ENCODE measurements at regions not wholly inside any gene's neighbourhood (a gene's known extent, or its start where the extent isn't known, plus 50 kb on each side); places are given as distances from the start of the nearest gene placed in this dataset.

DNA sequence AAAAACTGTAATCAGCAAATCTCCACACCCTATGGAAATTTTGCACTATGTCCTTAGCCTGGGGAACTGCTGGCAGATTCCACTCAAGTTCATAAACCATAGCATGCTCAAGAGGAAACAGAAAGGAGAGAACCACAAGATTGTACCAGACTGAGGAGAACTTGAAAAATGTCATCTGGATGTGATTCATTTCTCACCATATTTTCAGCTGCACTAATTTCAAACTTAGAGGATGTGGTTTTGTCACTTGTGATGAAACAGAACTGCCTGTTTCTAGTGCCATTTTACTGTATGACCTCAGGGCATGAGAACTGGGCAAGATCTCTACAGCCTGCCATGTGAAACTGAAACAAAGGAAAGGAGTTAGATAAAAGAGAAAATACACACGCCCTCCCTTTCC, 1493.1 kb upstream of the FLRT2 start:
- DNase-seq (ENCODE audit: low read depth in 6 of 9, low spot score in 9 of 9): peak in 4 of 9 donors; percentile 4 to 34 (median 8)
- Histone ChIP-seq H3K36me3 (ENCODE audit: control insufficient read depth in 2 of 2, insufficient read depth in 2 of 2, low read length in 1 of 2) (no peaks in the 10 kb centered on the region), H3K4me1 (ENCODE audit: control insufficient read depth in 2 of 2, insufficient read depth in 2 of 2, low read length in 2 of 2) (no peaks in the 10 kb centered on the region), H3K27me3 (ENCODE audit: control insufficient read depth in 2 of 2, insufficient read depth in 1 of 2, low read length in 1 of 2) (no peaks in the 10 kb centered on the region), H3K27ac (ENCODE audit: low read depth in 1 of 2, low read length in 1 of 2) (no peak overlapping the region), H3K9me3 (ENCODE audit: control insufficient read depth in 2 of 2, insufficient read depth in 1 of 2, low read length in 1 of 2) (no peaks in the 10 kb centered on the region), H3K4me3 (ENCODE audit: low read length in 2 of 2) (no peak overlapping the region)
- WGBS: 18% methylated on average over 1 of the region's 1 CpG

DNA sequence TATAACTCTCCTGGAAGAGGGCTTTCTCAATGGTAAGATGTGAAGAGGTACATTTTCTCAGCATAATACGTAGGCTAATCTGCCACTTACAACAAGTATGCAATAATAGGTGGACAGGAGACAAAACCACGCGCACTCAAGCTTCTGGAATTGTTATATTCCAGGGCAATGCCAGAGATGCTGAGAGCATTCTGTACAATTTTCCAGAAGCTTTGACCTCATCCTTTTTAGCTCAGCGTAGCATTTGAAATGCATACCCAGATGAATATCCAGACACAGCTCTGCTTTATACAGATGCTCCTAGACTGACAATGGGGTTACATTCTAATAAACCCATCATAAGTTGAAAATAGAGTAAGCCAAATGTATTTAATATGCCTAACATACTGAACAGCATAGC, 1492.4 kb upstream of the FLRT2 start:
- Histone ChIP-seq H3K36me3 (ENCODE audit: control insufficient read depth in 2 of 2, insufficient read depth in 2 of 2, low read length in 1 of 2) (no peaks in the 10 kb centered on the region), H3K27me3 (ENCODE audit: control insufficient read depth in 2 of 2, insufficient read depth in 1 of 2, low read length in 1 of 2) (no peaks in the 10 kb centered on the region), H3K9me3 (ENCODE audit: control insufficient read depth in 2 of 2, insufficient read depth in 1 of 2, low read length in 1 of 2) (no peaks in the 10 kb centered on the region), H3K27ac (ENCODE audit: low read depth in 1 of 2, low read length in 1 of 2) (no peak overlapping the region), H3K4me3 (ENCODE audit: low read length in 2 of 2) (no peak overlapping the region), H3K4me1 (ENCODE audit: control insufficient read depth in 2 of 2, insufficient read depth in 2 of 2, low read length in 2 of 2) (no peaks in the 10 kb centered on the region)
- 85% methylated on average over 4 of the region's 4 CpGs for WGBS
- no peak for DNase-seq (ENCODE audit: low read depth in 6 of 9, low spot score in 9 of 9)

DNA sequence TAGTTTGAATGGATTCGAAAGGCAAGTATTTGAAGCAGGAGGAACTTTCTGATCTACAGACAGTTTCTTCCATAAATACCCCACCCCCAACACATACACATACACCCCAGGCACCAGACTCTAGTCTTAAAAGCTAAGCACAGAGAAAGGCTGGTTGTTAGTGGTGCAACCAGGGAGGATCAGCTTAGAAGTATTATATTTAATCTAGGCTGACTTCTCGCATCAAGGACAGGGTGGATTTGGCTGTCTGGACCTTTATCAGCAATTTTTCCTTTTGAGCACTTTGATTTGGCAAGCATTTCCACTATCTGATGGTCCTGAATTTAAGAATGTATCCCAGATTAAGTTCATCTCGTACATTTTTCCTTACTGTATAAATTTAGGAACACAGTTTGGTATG, 1489.8 kb upstream of the FLRT2 start:
- 94% methylated on average over 3 of the region's 3 CpGs for WGBS
- Histone ChIP-seq H3K36me3 (ENCODE audit: control insufficient read depth in 2 of 2, insufficient read depth in 2 of 2, low read length in 1 of 2) (no peaks in the 10 kb centered on the region), H3K27ac (ENCODE audit: low read depth in 1 of 2, low read length in 1 of 2) (no peak overlapping the region), H3K9me3 (ENCODE audit: control insufficient read depth in 2 of 2, insufficient read depth in 1 of 2, low read length in 1 of 2) (no peaks in the 10 kb centered on the region), H3K27me3 (ENCODE audit: control insufficient read depth in 2 of 2, insufficient read depth in 1 of 2, low read length in 1 of 2) (no peaks in the 10 kb centered on the region), H3K4me1 (ENCODE audit: control insufficient read depth in 2 of 2, insufficient read depth in 2 of 2, low read length in 2 of 2) (no peaks in the 10 kb centered on the region), H3K4me3 (ENCODE audit: low read length in 2 of 2) (no peak overlapping the region)
- DNase-seq (ENCODE audit: low read depth in 6 of 9, low spot score in 9 of 9): no peak

DNA sequence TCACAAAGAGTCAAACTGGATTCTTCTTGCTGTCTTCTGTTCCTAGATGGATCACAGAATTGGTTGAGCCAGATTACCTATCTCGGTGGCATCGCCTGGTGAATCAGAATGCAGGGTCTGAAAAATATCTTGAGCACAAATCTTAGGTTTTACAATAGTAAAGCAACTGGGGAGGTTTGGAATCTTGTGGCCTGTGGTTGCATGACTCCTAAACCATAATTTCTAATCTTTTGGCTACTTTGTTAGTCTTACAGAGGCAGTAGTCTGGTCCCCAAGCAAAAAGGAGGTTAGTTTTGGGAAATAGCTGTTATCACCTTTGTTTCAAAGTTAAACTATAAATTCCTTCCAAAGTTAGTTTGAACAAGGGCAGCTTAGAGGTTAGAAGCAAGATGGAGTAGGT, 1488.5 kb upstream of the FLRT2 start:
- no peak overlapping the region for H3K27ac ChIP-seq (ENCODE audit: low read depth in 1 of 2, low read length in 1 of 2)
- no peaks in the 10 kb centered on the region for H3K9me3 ChIP-seq (ENCODE audit: control insufficient read depth in 2 of 2, insufficient read depth in 1 of 2, low read length in 1 of 2)
- no peak overlapping the region for H3K4me3 ChIP-seq (ENCODE audit: low read length in 2 of 2)
- no peaks in the 10 kb centered on the region for H3K36me3 ChIP-seq (ENCODE audit: control insufficient read depth in 2 of 2, insufficient read depth in 2 of 2, low read length in 1 of 2)
- no peaks in the 10 kb centered on the region for H3K4me1 ChIP-seq (ENCODE audit: control insufficient read depth in 2 of 2, insufficient read depth in 2 of 2, low read length in 2 of 2)
- no peak for DNase-seq (ENCODE audit: low read depth in 6 of 9, low spot score in 9 of 9)
- WGBS: 95% methylated on average over 2 of the region's 2 CpGs
- no peaks in the 10 kb centered on the region for H3K27me3 ChIP-seq (ENCODE audit: control insufficient read depth in 2 of 2, insufficient read depth in 1 of 2, low read length in 1 of 2)

- no peaks in the 10 kb centered on the region for H3K27me3 ChIP-seq (ENCODE audit: control insufficient read depth in 2 of 2, insufficient read depth in 1 of 2, low read length in 1 of 2)
- 92% methylated on average over 1 of the region's 1 CpG for WGBS
- no peak overlapping the region for H3K4me3 ChIP-seq (ENCODE audit: low read length in 2 of 2)
- no peaks in the 10 kb centered on the region for H3K9me3 ChIP-seq (ENCODE audit: control insufficient read depth in 2 of 2, insufficient read depth in 1 of 2, low read length in 1 of 2)
- no peaks in the 10 kb centered on the region for H3K36me3 ChIP-seq (ENCODE audit: control insufficient read depth in 2 of 2, insufficient read depth in 2 of 2, low read length in 1 of 2)
- H3K27ac ChIP-seq (ENCODE audit: low read depth in 1 of 2, low read length in 1 of 2): no peak overlapping the region
- H3K4me1 ChIP-seq (ENCODE audit: control insufficient read depth in 2 of 2, insufficient read depth in 2 of 2, low read length in 2 of 2): no peaks in the 10 kb centered on the region
- DNase-seq (ENCODE audit: low read depth in 6 of 9, low spot score in 9 of 9): no peak
Observed at GRCh38 chr14:84042992-84043391, 1487.0 kb upstream of the FLRT2 start.

GRCh38 chr14:84064316-84065125, 1465.4 kb upstream of the FLRT2 start:
- Histone ChIP-seq H3K4me1 (ENCODE audit: control insufficient read depth in 2 of 2, insufficient read depth in 2 of 2, low read length in 2 of 2) (no peaks in the 10 kb centered on the region), H3K9me3 (ENCODE audit: control insufficient read depth in 2 of 2, insufficient read depth in 1 of 2, low read length in 1 of 2) (peaks cover 0 to 1% of the 10 kb centered on the region in 2 donors), H3K36me3 (ENCODE audit: control insufficient read depth in 2 of 2, insufficient read depth in 2 of 2, low read length in 1 of 2) (no peaks in the 10 kb centered on the region), H3K27ac (ENCODE audit: low read depth in 1 of 2, low read length in 1 of 2) (no peak overlapping the region), H3K27me3 (ENCODE audit: control insufficient read depth in 2 of 2, insufficient read depth in 1 of 2, low read length in 1 of 2) (no peaks in the 10 kb centered on the region), H3K4me3 (ENCODE audit: low read length in 2 of 2) (no peak overlapping the region)
- no peak for DNase-seq (ENCODE audit: low read depth in 6 of 9, low spot score in 9 of 9)
- WGBS: 49% methylated on average over 3 of the region's 3 CpGs

- Histone ChIP-seq H3K27ac (ENCODE audit: low read depth in 1 of 2, low read length in 1 of 2) (no peak overlapping the region), H3K27me3 (ENCODE audit: control insufficient read depth in 2 of 2, insufficient read depth in 1 of 2, low read length in 1 of 2) (no peaks in the 10 kb centered on the region), H3K9me3 (ENCODE audit: control insufficient read depth in 2 of 2, insufficient read depth in 1 of 2, low read length in 1 of 2) (peaks cover 0 to 1% of the 10 kb centered on the region in 2 donors), H3K36me3 (ENCODE audit: control insufficient read depth in 2 of 2, insufficient read depth in 2 of 2, low read length in 1 of 2) (no peaks in the 10 kb centered on the region), H3K4me1 (ENCODE audit: control insufficient read depth in 2 of 2, insufficient read depth in 2 of 2, low read length in 2 of 2) (no peaks in the 10 kb centered on the region), H3K4me3 (ENCODE audit: low read length in 2 of 2) (no peak overlapping the region)
- no peak for DNase-seq (ENCODE audit: low read depth in 6 of 9, low spot score in 9 of 9)
- 93% methylated on average over 5 of the region's 5 CpGs for WGBS
Observed at GRCh38 chr14:84065811-84066210, 1464.1 kb upstream of the FLRT2 start.

DNA sequence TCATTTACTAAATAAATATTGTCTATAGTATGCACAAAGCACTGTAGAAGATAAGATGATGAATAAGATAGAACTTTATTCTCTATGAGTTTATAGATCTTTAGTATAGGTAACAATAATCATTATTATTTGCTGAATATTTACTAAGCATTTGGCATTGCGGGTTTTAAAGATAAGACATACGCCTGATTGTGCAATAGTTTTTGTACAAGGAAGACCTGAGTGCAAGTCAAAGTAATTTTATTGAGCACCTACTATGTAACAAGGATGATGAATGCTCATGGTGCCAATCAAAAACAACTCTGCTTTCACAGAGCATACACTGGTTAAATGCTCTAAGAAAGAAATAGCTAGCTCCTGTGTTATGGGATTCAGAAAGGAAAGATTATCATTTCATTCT, 1461.7 kb upstream of the FLRT2 start:
- DNase-seq (ENCODE audit: low read depth in 6 of 9, low spot score in 9 of 9): no peak
- Histone ChIP-seq H3K9me3 (ENCODE audit: control insufficient read depth in 2 of 2, insufficient read depth in 1 of 2, low read length in 1 of 2) (peaks cover 0 to 1% of the 10 kb centered on the region in 2 donors), H3K27ac (ENCODE audit: low read depth in 1 of 2, low read length in 1 of 2) (no peak overlapping the region), H3K36me3 (ENCODE audit: control insufficient read depth in 2 of 2, insufficient read depth in 2 of 2, low read length in 1 of 2) (no peaks in the 10 kb centered on the region), H3K4me3 (ENCODE audit: low read length in 2 of 2) (no peak overlapping the region), H3K4me1 (ENCODE audit: control insufficient read depth in 2 of 2, insufficient read depth in 2 of 2, low read length in 2 of 2) (no peaks in the 10 kb centered on the region), H3K27me3 (ENCODE audit: control insufficient read depth in 2 of 2, insufficient read depth in 1 of 2, low read length in 1 of 2) (no peaks in the 10 kb centered on the region)
- WGBS: 97% methylated on average over 2 of the region's 2 CpGs

GRCh38 chr14:84071061-84071460, 1458.9 kb upstream of the FLRT2 start:
- no peaks in the 10 kb centered on the region for H3K4me1 ChIP-seq (ENCODE audit: control insufficient read depth in 2 of 2, insufficient read depth in 2 of 2, low read length in 2 of 2)
- no peaks in the 10 kb centered on the region for H3K36me3 ChIP-seq (ENCODE audit: control insufficient read depth in 2 of 2, insufficient read depth in 2 of 2, low read length in 1 of 2)
- H3K9me3 ChIP-seq (ENCODE audit: control insufficient read depth in 2 of 2, insufficient read depth in 1 of 2, low read length in 1 of 2): peaks cover 0 to 1% of the 10 kb centered on the region in 2 donors
- no peak overlapping the region for H3K4me3 ChIP-seq (ENCODE audit: low read length in 2 of 2)
- no peak overlapping the region for H3K27ac ChIP-seq (ENCODE audit: low read depth in 1 of 2, low read length in 1 of 2)
- DNase-seq (ENCODE audit: low read depth in 6 of 9, low spot score in 9 of 9): no peak
- WGBS: 88% methylated on average over 1 of the region's 1 CpG
- no peaks in the 10 kb centered on the region for H3K27me3 ChIP-seq (ENCODE audit: control insufficient read depth in 2 of 2, insufficient read depth in 1 of 2, low read length in 1 of 2)

Data from thymus (tissue), 11 donors.